ENCODE measurements at regions not wholly inside any gene's neighbourhood (a gene's known extent, or its start where the extent isn't known, plus 50 kb on each side); places are given as distances from the start of the nearest gene placed in this dataset.

DNA sequence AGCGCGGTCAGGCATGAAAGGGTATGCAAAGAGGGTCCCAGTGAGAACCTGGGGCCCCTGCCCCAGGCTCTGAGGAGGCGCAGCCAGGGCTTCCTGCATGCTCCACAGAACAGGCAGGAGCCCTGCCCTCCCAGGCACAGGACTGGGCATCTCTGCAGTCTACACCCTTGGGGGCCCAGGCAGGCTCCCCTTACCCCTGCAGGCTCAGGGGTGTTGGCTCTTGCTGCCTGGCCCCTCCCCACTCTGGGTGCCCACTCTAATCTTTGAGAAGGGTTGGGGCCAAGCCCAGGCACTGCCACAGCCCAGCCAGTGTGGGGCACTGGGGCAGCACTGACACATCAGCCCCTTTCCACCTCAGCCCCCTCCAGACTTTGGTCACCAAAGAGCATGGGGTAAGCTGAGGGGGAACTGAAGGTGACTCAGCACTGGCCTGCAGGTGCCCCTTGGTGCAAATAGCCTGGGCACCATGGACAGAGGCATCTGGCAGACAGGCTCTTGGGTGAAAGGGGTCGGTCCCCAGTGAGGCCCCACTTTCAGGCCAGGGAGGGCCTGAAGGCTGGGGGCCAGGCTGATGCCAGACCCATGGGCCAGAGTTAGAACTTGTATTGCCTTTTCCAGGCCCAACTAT, 73.4 kb downstream of the NPAP1 start:
- TF ChIP-seq, protein P1, sequence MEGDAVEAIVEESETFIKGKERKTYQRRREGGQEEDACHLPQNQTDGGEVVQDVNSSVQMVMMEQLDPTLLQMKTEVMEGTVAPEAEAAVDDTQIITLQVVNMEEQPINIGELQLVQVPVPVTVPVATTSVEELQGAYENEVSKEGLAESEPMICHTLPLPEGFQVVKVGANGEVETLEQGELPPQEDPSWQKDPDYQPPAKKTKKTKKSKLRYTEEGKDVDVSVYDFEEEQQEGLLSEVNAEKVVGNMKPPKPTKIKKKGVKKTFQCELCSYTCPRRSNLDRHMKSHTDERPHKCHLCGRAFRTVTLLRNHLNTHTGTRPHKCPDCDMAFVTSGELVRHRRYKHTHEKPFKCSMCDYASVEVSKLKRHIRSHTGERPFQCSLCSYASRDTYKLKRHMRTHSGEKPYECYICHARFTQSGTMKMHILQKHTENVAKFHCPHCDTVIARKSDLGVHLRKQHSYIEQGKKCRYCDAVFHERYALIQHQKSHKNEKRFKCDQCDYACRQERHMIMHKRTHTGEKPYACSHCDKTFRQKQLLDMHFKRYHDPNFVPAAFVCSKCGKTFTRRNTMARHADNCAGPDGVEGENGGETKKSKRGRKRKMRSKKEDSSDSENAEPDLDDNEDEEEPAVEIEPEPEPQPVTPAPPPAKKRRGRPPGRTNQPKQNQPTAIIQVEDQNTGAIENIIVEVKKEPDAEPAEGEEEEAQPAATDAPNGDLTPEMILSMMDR (IDR thresholded peaks at IDR 0.05; ENCODE audit: low read depth, low read length, poor library complexity, severe bottlenecking), result no peak
- no peak for TF ChIP-seq EZH2phosphoT487 (IDR thresholded peaks at IDR 0.05; ENCODE audit: borderline replicate concordance, low read length)

Measured in DOHH2 (cell line).